IPS DF 6.9 (cell line): ENCODE measurements at regions not wholly inside any gene's neighbourhood (a gene's known extent, or its start where the extent isn't known, plus 50 kb on each side); places are given as distances from the start of the nearest gene placed in this dataset.

ENCODE experiments used
- DNase-seq: peaks from one replicate; pipeline ENCODE4 v3.0.0-alpha.2; 2013; ENCODE audit warnings: low read depth, low spot score
- H3K27ac ChIP-seq: one replicate; pipeline ENCODE4 v1.5.1; 2013; ENCODE audit warnings: low read length, control low read depth
- H3K27me3 ChIP-seq: 2 replicates; pipeline ENCODE4 v1.6.1; 2013; ENCODE audit warnings: mild to moderate bottlenecking, low read length; ENCODE audit not compliant: control insufficient read depth, insufficient read depth
- H3K36me3 ChIP-seq: 2 replicates; pipeline ENCODE4 v1.6.1; 2013; ENCODE audit warnings: low read length; ENCODE audit not compliant: control insufficient read depth, insufficient read depth
- H3K4me1 ChIP-seq: 2 replicates; pipeline ENCODE4 v1.6.1; 2013; ENCODE audit warnings: low read length; ENCODE audit not compliant: control insufficient read depth, insufficient read depth
- H3K4me3 ChIP-seq: 2 replicates; pipeline ENCODE4 v1.5.1; 2013; ENCODE audit warnings: mild to moderate bottlenecking, low read length
- H3K9me3 ChIP-seq: 2 replicates; pipeline ENCODE4 v1.6.1; 2013; ENCODE audit warnings: low read length, inconsistent platforms; ENCODE audit not compliant: control insufficient read depth, insufficient read depth
- WGBS: extraction: QIAGEN DNeasy Blood & Tissue Kit; methylation state at CpG from one replicate; pipeline ENCODE4 v1.1.7; 2013; ENCODE audit warnings: mixed read lengths, missing lambda C conversion rate; ENCODE audit not compliant: insufficient read length, insufficient coverage; 5-methylcytosine and 5-hydroxymethylcytosine counted together

- Histone ChIP-seq H3K4me1 (no peaks in the 10 kb centered on the region), H3K27me3 (no peaks in the 10 kb centered on the region), H3K36me3 (no peaks in the 10 kb centered on the region), H3K27ac (no peak overlapping the region), H3K4me3 (no peak overlapping the region), H3K9me3 (no peaks in the 10 kb centered on the region)
- DNase-seq, result no peak
- no CpG with 5 or more reads among the region's 9 CpGs for WGBS
Measured at GRCh38 chr11:32003335-32003734, 87.5 kb upstream of the RCN1 start.

DNA sequence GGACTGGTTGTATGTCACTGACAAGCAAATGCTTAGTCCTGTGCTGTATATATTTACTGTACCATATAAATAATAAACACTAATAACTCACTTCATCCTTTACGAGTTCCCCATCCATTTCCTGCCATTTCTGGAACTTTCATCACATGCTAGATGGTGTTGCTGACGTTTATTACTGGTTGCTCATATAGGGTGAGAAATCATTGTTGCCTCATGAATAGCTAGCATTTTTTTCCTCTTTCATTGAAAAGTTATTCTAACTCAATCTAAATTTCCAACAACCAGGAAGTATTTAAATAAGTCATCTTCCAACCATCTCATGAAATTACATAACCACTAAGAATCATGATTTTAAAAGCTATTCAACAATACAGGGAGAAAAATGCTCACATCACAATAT, 88.6 kb upstream of the RCN1 start:
- no peak overlapping the region for H3K27ac ChIP-seq
- H3K9me3 ChIP-seq, result no peaks in the 10 kb centered on the region
- no peaks in the 10 kb centered on the region for H3K36me3 ChIP-seq
- no peaks in the 10 kb centered on the region for H3K27me3 ChIP-seq
- no peak for DNase-seq
- H3K4me3 ChIP-seq, result no peak overlapping the region
- H3K4me1 ChIP-seq, result no peaks in the 10 kb centered on the region
- WGBS, result 100% methylated on average over 1 of the region's 2 CpGs

GRCh38 chr11:31997955-31998354, 92.9 kb upstream of the RCN1 start:
- Histone ChIP-seq H3K4me3 (no peak overlapping the region), H3K27ac (no peak overlapping the region), H3K9me3 (no peaks in the 10 kb centered on the region), H3K27me3 (no peaks in the 10 kb centered on the region), H3K4me1 (no peaks in the 10 kb centered on the region), H3K36me3 (no peaks in the 10 kb centered on the region)
- no peak for DNase-seq
- no CpG with 5 or more reads among the region's 2 CpGs for WGBS

DNA sequence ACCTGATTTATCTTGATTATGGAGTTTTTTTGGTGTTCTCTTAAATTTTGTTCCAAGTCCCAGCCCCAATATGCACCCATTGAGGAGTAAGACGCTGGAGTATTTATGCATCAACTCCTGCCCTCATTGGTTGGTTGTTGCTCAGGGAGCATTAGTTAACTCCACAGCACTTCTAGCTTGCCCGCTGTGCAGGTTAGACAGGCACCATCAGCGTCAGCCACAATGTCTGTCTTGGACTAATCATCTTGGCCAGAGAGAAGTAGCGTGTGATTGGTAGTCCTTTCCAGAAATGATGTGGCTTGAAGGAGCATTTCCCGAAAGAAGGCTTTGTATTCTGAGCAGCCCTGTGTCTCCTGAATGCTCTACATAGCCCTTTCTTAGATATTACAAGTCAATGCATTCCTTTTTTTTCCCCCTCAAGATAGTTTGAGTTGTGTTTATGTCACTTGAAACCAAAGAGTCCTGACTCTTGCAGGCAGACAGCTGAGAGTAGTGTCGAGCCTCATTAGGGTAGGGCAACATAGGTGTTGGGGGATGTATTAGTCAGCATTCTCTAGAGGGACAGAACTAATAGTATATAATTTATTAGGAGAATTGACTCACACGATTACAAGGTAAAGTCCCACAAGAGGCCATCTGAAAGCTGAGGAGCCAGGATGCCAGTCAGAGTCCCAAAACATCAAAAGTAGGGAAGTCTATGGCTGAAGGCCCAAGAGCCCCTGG, 94.6 kb upstream of the RCN1 start:
- Histone ChIP-seq H3K9me3 (no peaks in the 10 kb centered on the region), H3K4me1 (no peaks in the 10 kb centered on the region), H3K27me3 (no peaks in the 10 kb centered on the region), H3K27ac (no peak overlapping the region), H3K36me3 (no peaks in the 10 kb centered on the region), H3K4me3 (no peak overlapping the region)
- WGBS, result no CpG with 5 or more reads among the region's 7 CpGs
- no peak for DNase-seq

- H3K36me3 ChIP-seq, result no peaks in the 10 kb centered on the region
- H3K4me1 ChIP-seq, result no peaks in the 10 kb centered on the region
- no peak overlapping the region for H3K27ac ChIP-seq
- no peak for DNase-seq
- no CpG with 5 or more reads among the region's 2 CpGs for WGBS
- H3K27me3 ChIP-seq, result no peaks in the 10 kb centered on the region
- no peaks in the 10 kb centered on the region for H3K9me3 ChIP-seq
- H3K4me3 ChIP-seq, result no peak overlapping the region
Measured at GRCh38 chr11:31995525-31996094, 95.3 kb upstream of the RCN1 start.

- Histone ChIP-seq H3K27me3 (no peaks in the 10 kb centered on the region), H3K4me1 (no peaks in the 10 kb centered on the region), H3K9me3 (no peaks in the 10 kb centered on the region), H3K4me3 (no peak overlapping the region), H3K36me3 (no peaks in the 10 kb centered on the region), H3K27ac (no peak overlapping the region)
- WGBS, result no CpG with 5 or more reads among the region's 7 CpGs
- DNase-seq, result no peak
Measured at GRCh38 chr11:31995032-31995431, 95.8 kb upstream of the RCN1 start.

GRCh38 chr11:31987118-31988005, 103.5 kb upstream of the RCN1 start:
- Histone ChIP-seq H3K4me1 (no peaks in the 10 kb centered on the region), H3K9me3 (no peaks in the 10 kb centered on the region), H3K27me3 (no peaks in the 10 kb centered on the region), H3K27ac (no peak overlapping the region), H3K36me3 (no peaks in the 10 kb centered on the region), H3K4me3 (peak overlapping the region; percentile 69; the same call in 1 of the 2 replicates)
- no peak for DNase-seq
- WGBS, result no CpG with 5 or more reads among the region's 64 CpGs

- no CpG with 5 or more reads among the region's 10 CpGs for WGBS
- Histone ChIP-seq H3K9me3 (no peaks in the 10 kb centered on the region), H3K27me3 (no peaks in the 10 kb centered on the region), H3K4me1 (no peaks in the 10 kb centered on the region), H3K36me3 (no peaks in the 10 kb centered on the region), H3K27ac (no peak overlapping the region), H3K4me3 (no peak overlapping the region)
- DNase-seq, result no peak
Measured at GRCh38 chr11:31986201-31986889, 104.5 kb upstream of the RCN1 start.

GRCh38 chr11:31981457-31981856, 109.4 kb upstream of the RCN1 start:
- Histone ChIP-seq H3K36me3 (no peaks in the 10 kb centered on the region), H3K4me1 (no peaks in the 10 kb centered on the region), H3K4me3 (no peak overlapping the region), H3K27me3 (no peaks in the 10 kb centered on the region), H3K27ac (no peak overlapping the region), H3K9me3 (no peaks in the 10 kb centered on the region)
- no CpG with 5 or more reads among the region's 1 CpG for WGBS
- DNase-seq, result no peak

- H3K36me3 ChIP-seq, result no peaks in the 10 kb centered on the region
- no peaks in the 10 kb centered on the region for H3K4me1 ChIP-seq
- DNase-seq, result no peak
- no peaks in the 10 kb centered on the region for H3K9me3 ChIP-seq
- no CpG with 5 or more reads among the region's 4 CpGs for WGBS
- H3K27me3 ChIP-seq, result no peaks in the 10 kb centered on the region
- H3K4me3 ChIP-seq, result no peak overlapping the region
- H3K27ac ChIP-seq, result no peak overlapping the region
Measured at GRCh38 chr11:31977343-31977742, 113.5 kb upstream of the RCN1 start.
